ENCODE measurements at regions not wholly inside any gene's neighbourhood (a gene's known extent, or its start where the extent isn't known, plus 50 kb on each side); places are given as distances from the start of the nearest gene placed in this dataset.

DNA sequence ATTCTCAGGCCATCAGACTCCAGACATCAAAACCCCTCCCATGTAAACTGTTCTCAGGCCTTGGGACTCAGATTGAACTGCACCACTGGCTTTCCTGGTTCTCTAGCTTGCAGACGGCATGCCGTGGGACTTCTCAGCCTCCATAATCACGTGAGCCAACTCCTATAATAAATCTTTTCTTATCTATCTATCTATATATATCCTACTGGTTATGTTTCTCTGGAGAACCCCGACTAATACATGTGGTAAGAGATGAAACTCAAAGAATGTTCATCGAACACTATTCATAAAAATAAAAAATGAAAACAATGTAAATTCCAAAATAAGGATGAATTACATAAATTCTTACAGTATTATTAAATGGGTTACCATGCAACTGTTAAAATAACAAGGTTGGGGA, 84.5 kb upstream of the NTRK3 start:
- RAD21 ChIA-PET (ENCODE audit: low non-redundant PET in 1 of 2, low total read pairs in 2 of 2, uncharacterized antibody in 2 of 2, unreplicated experiment in 2 of 2) = no interaction called here
- H3K27me3 ChIP-seq (ENCODE audit: insufficient read depth, low read length) = peaks cover 2% of the 10 kb centered on the region
- no peak overlapping the region for H3K4me2 ChIP-seq (ENCODE audit: low read length)
- TF ChIP-seq, protein P1, sequence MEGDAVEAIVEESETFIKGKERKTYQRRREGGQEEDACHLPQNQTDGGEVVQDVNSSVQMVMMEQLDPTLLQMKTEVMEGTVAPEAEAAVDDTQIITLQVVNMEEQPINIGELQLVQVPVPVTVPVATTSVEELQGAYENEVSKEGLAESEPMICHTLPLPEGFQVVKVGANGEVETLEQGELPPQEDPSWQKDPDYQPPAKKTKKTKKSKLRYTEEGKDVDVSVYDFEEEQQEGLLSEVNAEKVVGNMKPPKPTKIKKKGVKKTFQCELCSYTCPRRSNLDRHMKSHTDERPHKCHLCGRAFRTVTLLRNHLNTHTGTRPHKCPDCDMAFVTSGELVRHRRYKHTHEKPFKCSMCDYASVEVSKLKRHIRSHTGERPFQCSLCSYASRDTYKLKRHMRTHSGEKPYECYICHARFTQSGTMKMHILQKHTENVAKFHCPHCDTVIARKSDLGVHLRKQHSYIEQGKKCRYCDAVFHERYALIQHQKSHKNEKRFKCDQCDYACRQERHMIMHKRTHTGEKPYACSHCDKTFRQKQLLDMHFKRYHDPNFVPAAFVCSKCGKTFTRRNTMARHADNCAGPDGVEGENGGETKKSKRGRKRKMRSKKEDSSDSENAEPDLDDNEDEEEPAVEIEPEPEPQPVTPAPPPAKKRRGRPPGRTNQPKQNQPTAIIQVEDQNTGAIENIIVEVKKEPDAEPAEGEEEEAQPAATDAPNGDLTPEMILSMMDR (IDR thresholded peaks at IDR 0.05 in 2 of 3, conservative IDR thresholded peaks at IDR 0.05 in 1 of 3; ENCODE audit: borderline replicate concordance in 1 of 3, insufficient read depth in 1 of 3, low read depth in 2 of 3, low read length in 2 of 3) = no peak
- no peak for TF ChIP-seq POLR2A (IDR thresholded peaks at IDR 0.05; ENCODE audit: borderline replicate concordance, extremely low read depth, insufficient read depth, insufficient read length)
- no peak for TF ChIP-seq SRF (IDR thresholded peaks at IDR 0.05; ENCODE audit: low read depth)
- no peak for TF ChIP-seq POLR2AphosphoS5 (IDR thresholded peaks at IDR 0.05; ENCODE audit: low read depth, low read length)
- TF ChIP-seq TCF7L2 (IDR thresholded peaks at IDR 0.05; ENCODE audit: borderline replicate concordance, extremely low read depth, insufficient read depth, insufficient read length) = no peak
- no peak for TF ChIP-seq FOSL1 (IDR thresholded peaks at IDR 0.05; ENCODE audit: low read depth)
- TF ChIP-seq ZNF274 (IDR thresholded peaks at IDR 0.05; ENCODE audit: low read depth, low read length) = no peak
- no peak for TF ChIP-seq CEBPB (IDR thresholded peaks at IDR 0.05; ENCODE audit: low read depth)
- TF ChIP-seq, protein P2, sequence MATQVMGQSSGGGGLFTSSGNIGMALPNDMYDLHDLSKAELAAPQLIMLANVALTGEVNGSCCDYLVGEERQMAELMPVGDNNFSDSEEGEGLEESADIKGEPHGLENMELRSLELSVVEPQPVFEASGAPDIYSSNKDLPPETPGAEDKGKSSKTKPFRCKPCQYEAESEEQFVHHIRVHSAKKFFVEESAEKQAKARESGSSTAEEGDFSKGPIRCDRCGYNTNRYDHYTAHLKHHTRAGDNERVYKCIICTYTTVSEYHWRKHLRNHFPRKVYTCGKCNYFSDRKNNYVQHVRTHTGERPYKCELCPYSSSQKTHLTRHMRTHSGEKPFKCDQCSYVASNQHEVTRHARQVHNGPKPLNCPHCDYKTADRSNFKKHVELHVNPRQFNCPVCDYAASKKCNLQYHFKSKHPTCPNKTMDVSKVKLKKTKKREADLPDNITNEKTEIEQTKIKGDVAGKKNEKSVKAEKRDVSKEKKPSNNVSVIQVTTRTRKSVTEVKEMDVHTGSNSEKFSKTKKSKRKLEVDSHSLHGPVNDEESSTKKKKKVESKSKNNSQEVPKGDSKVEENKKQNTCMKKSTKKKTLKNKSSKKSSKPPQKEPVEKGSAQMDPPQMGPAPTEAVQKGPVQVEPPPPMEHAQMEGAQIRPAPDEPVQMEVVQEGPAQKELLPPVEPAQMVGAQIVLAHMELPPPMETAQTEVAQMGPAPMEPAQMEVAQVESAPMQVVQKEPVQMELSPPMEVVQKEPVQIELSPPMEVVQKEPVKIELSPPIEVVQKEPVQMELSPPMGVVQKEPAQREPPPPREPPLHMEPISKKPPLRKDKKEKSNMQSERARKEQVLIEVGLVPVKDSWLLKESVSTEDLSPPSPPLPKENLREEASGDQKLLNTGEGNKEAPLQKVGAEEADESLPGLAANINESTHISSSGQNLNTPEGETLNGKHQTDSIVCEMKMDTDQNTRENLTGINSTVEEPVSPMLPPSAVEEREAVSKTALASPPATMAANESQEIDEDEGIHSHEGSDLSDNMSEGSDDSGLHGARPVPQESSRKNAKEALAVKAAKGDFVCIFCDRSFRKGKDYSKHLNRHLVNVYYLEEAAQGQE (IDR thresholded peaks at IDR 0.05; ENCODE audit: low read depth) = no peak
- TF ChIP-seq EZH2 (IDR thresholded peaks at IDR 0.05) = no peak
- TF ChIP-seq SP1 (IDR thresholded peaks at IDR 0.05; ENCODE audit: low read depth) = no peak
- no peak for TF ChIP-seq EGR1 (IDR thresholded peaks at IDR 0.05; ENCODE audit: low read depth)
- no peak for TF ChIP-seq JUND (IDR thresholded peaks at IDR 0.05)
- no peak for TF ChIP-seq RAD21 (IDR thresholded peaks at IDR 0.05; ENCODE audit: low read depth)
- TF ChIP-seq ELF1 (IDR thresholded peaks at IDR 0.05; ENCODE audit: borderline replicate concordance, low read depth) = no peak
- no peak for TF ChIP-seq YY1 (IDR thresholded peaks at IDR 0.05; ENCODE audit: extremely low read depth, insufficient replicate concordance, low read depth, low read length)
- TF ChIP-seq CBX3 (IDR thresholded peaks at IDR 0.05; ENCODE audit: low read depth) = no peak
- no peaks in the 10 kb centered on the region for H4K20me1 ChIP-seq (ENCODE audit: insufficient read depth)
- CTCF ChIA-PET = no interaction called here
- no peaks in the 10 kb centered on the region for H3K9me2 ChIP-seq (ENCODE audit: insufficient read depth)
- H3K36me3 ChIP-seq (ENCODE audit: control insufficient read depth in 1 of 2, insufficient read depth in 2 of 2, low read length in 2 of 2) = no peaks in the 10 kb centered on the region
- H3K9me3 ChIP-seq (ENCODE audit: control insufficient read depth in 1 of 2, insufficient read depth in 1 of 2, low read depth in 1 of 2, low read length in 2 of 2) = no peaks in the 10 kb centered on the region
- intact Hi-C loops (cut with micrococcal nuclease) = no loop called here
- ATAC-seq = no peak
- H2AFZ ChIP-seq (ENCODE audit: low read depth, low read length, poor library complexity, severe bottlenecking) = no peak overlapping the region
- no peak overlapping the region for H3K9ac ChIP-seq (ENCODE audit: low read length)
- POLR2A ChIA-PET = no interaction called here
- DNase-seq (ENCODE audit: low read depth, low spot score) = no peak
- no peaks in the 10 kb centered on the region for H3K4me1 ChIP-seq (ENCODE audit: control insufficient read depth in 1 of 2, insufficient read depth in 2 of 2, low read length in 2 of 2)
- no peaks in the 10 kb centered on the region for H3K79me2 ChIP-seq (ENCODE audit: insufficient read depth, low read length)
- no peak overlapping the region for H3K4me3 ChIP-seq (replicated peaks in 1 of 2; ENCODE audit: low read depth in 1 of 2, low read length in 2 of 2)
- no peak overlapping the region for H3K27ac ChIP-seq (ENCODE audit: low read depth, low read length)
- BruUV-seq (replicated peaks) = no TSS peak
